Chondrocyte (in vitro differentiated cells): ENCODE measurements at regions not wholly inside any gene's neighbourhood (a gene's known extent, or its start where the extent isn't known, plus 50 kb on each side); places are given as distances from the start of the nearest gene placed in this dataset.

Experiments used
- DNase-seq: peaks from one replicate; pipeline ENCODE4 v3.0.0; 2021; ENCODE audit warnings: mixed read lengths, low spot score
- H3K27ac Mint-ChIP-seq: one replicate; pipeline ENCODE4 v1.8.0; 2021; ENCODE audit warnings: mild to moderate bottlenecking, moderate library complexity, mixed read lengths; ENCODE audit not compliant: unreplicated experiment
- H3K27me3 Mint-ChIP-seq: 2 replicates; pipeline ENCODE4 v1.8.0; 2021; ENCODE audit warnings: low read depth, mixed read lengths
- H3K36me3 Mint-ChIP-seq: 2 replicates; pipeline ENCODE4 v1.8.0; 2021; ENCODE audit warnings: low read depth, mixed read lengths
- H3K4me1 Mint-ChIP-seq: 2 replicates; pipeline ENCODE4 v1.8.0; 2021; ENCODE audit warnings: low read depth, mild to moderate bottlenecking, mixed read lengths
- H3K4me3 Mint-ChIP-seq: one replicate; pipeline ENCODE4 v1.8.0; 2021; ENCODE audit warnings: mild to moderate bottlenecking, moderate library complexity, mixed read lengths; ENCODE audit not compliant: unreplicated experiment
- H3K9me3 Mint-ChIP-seq: 2 replicates; pipeline ENCODE4 v1.8.0; 2021; ENCODE audit warnings: low read depth, mixed read lengths
- CTCF ChIP-seq: fragments of 200-600 bp; sonication (generic); IDR thresholded peaks from 2 replicates; pipeline ENCODE4 v1.5.0; 2021; ENCODE audit warnings: antibody characterized with exemption, mild to moderate bottlenecking, moderate library complexity

DNA sequence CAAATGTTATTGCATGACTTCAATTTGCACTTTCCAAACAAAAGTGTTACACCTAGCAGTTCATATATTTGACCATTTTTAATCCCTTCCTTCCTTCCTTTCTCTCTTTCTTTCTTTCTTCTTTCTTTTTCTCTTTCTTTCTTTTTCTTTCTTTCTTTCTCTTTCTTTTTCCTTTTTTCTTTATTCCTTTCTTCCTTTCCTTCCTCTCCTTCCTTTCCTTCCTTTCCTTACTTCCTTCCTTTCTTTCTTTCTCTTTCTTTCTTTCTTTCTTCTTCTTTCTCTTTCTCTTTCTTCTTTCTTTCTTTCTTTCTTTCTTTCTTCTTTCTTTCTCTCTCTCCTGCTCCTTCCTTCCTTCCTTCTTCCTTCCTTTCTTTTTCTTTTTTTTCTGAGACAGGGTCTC lies 146.7 kb upstream of the ALKAL2 start:
- Mint-ChIP-seq H3K27ac (no peak overlapping the region), H3K4me1 (no peaks in the 10 kb centered on the region), H3K9me3 (no peaks in the 10 kb centered on the region), H3K27me3 (peaks cover 2% of the 10 kb centered on the region), H3K4me3 (no peak overlapping the region), H3K36me3 (no peaks in the 10 kb centered on the region)
- TF ChIP-seq CTCF: no peak
- no peak for DNase-seq

DNA sequence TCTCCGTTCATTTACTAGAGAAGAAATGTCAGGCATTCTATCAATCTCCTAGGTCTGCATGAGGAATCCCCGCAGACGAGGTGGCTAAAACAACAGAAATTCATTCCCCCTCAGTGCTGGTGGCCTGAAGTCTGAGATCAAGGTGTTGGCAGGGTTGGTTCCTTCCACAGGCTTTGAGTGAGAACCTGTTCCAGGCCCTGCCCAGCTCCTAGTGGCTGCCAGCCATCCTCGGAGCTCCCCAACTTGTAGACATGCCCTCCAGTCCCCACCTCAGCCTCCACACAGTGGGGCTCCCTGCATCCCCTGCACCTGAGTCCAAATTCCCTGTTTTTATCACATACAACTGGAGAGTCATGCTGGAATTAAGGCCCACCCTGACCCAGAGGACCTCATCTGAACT lies 145.3 kb upstream of the ALKAL2 start:
- Mint-ChIP-seq H3K27me3 (peaks cover 3% of the 10 kb centered on the region), H3K27ac (no peak overlapping the region), H3K36me3 (no peaks in the 10 kb centered on the region), H3K9me3 (no peaks in the 10 kb centered on the region), H3K4me3 (no peak overlapping the region), H3K4me1 (no peaks in the 10 kb centered on the region)
- no peak for DNase-seq
- no peak for TF ChIP-seq CTCF

- H3K36me3 Mint-ChIP-seq: no peaks in the 10 kb centered on the region
- no peaks in the 10 kb centered on the region for H3K4me1 Mint-ChIP-seq
- DNase-seq: no peak
- no peaks in the 10 kb centered on the region for H3K9me3 Mint-ChIP-seq
- no peak for TF ChIP-seq CTCF
- H3K27me3 Mint-ChIP-seq: peaks cover 2% of the 10 kb centered on the region
- H3K27ac Mint-ChIP-seq: no peak overlapping the region
- no peak overlapping the region for H3K4me3 Mint-ChIP-seq
Measured at GRCh38 chr2:430291-431040, 142.6 kb upstream of the ALKAL2 start.

GRCh38 chr2:429575-430254 lies 141.8 kb upstream of the ALKAL2 start:
- no peak overlapping the region for H3K27ac Mint-ChIP-seq
- peaks cover 5% of the 10 kb centered on the region for H3K4me1 Mint-ChIP-seq
- H3K4me3 Mint-ChIP-seq: no peak overlapping the region
- TF ChIP-seq CTCF: no peak
- H3K27me3 Mint-ChIP-seq: peaks cover 2% of the 10 kb centered on the region
- no peaks in the 10 kb centered on the region for H3K9me3 Mint-ChIP-seq
- no peaks in the 10 kb centered on the region for H3K36me3 Mint-ChIP-seq
- DNase-seq: no peak

GRCh38 chr2:429142-429541 lies 141.3 kb upstream of the ALKAL2 start:
- peaks cover 8% of the 10 kb centered on the region for H3K4me1 Mint-ChIP-seq
- peaks cover 2% of the 10 kb centered on the region for H3K27me3 Mint-ChIP-seq
- no peak overlapping the region for H3K4me3 Mint-ChIP-seq
- H3K9me3 Mint-ChIP-seq: no peaks in the 10 kb centered on the region
- no peak overlapping the region for H3K27ac Mint-ChIP-seq
- no peaks in the 10 kb centered on the region for H3K36me3 Mint-ChIP-seq
- no peak for DNase-seq
- no peak for TF ChIP-seq CTCF
